Activated T-cell treated with anti-CD3 and anti-CD28 coated beads, Interleukin-2, amount 50 U/mL, for 4 hours (primary cell): ENCODE measurements at regions not wholly inside any gene's neighbourhood (a gene's known extent, or its start where the extent isn't known, plus 50 kb on each side); places are given as distances from the start of the nearest gene placed in this dataset.

Experiments used
- ATAC-seq, 2 donors: fragments of 200-7000 bp; cut with Tn5 transposase; one replicate each; pipeline ENCODE4 v1.10.0; 2021
- DNase-seq: peaks from one replicate; pipeline ENCODE4 v3.0.0-alpha.2; 2020
- H3K27me3 Mint-ChIP-seq: one replicate; pipeline ENCODE4 v1.8.0; 2021; ENCODE audit warnings: low read depth, mixed read lengths
- H3K36me3 Mint-ChIP-seq: one replicate; pipeline ENCODE4 v1.8.0; 2022; ENCODE audit warnings: mixed read lengths; ENCODE audit not compliant: insufficient read depth
- H3K4me1 Mint-ChIP-seq: one replicate; pipeline ENCODE4 v1.8.0; 2021; ENCODE audit warnings: low read depth, mixed read lengths
- H3K4me3 Mint-ChIP-seq: one replicate; pipeline ENCODE4 v1.8.0; 2021; ENCODE audit warnings: mild to moderate bottlenecking, moderate library complexity, mixed read lengths
- H3K9me3 Mint-ChIP-seq: one replicate; pipeline ENCODE4 v1.8.0; 2021; ENCODE audit warnings: mixed read lengths

DNA sequence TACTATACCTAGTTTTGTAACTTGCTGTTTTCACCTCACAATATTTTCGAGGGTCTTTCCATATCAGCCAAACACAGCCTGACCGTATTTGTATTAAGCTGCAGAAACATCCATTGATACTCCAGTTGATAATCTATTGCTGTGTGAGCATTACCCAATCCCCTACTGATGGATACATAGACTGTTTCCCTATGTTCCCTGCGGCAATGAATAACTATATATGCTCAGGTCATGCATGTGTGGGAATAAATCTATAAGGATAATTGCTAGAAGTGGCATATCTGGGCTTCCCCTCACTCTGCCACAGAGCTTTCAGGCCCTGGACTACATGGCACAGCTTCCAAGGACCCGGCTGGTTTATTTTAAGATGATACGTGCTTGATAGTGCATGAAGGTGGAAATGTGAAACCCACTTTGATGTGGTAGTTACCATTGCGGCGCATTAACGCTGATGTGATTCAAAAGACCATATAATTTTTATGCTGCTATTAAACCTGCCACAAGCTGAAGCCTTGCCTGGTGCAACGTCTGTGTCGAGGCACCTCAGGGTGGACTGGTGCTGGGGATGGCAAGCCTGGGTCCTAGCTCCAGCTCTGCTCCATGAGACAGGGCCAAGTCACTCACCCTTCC is 81.4 kb upstream of the KCNK12 start:
- ATAC-seq (no peak), DNase-seq (no peak)
- Mint-ChIP-seq H3K27me3 (peaks cover 2% of the 10 kb centered on the region), H3K9me3 (no peaks in the 10 kb centered on the region), H3K36me3 (no peaks in the 10 kb centered on the region), H3K4me3 (no peak overlapping the region), H3K4me1 (no peaks in the 10 kb centered on the region)

DNA sequence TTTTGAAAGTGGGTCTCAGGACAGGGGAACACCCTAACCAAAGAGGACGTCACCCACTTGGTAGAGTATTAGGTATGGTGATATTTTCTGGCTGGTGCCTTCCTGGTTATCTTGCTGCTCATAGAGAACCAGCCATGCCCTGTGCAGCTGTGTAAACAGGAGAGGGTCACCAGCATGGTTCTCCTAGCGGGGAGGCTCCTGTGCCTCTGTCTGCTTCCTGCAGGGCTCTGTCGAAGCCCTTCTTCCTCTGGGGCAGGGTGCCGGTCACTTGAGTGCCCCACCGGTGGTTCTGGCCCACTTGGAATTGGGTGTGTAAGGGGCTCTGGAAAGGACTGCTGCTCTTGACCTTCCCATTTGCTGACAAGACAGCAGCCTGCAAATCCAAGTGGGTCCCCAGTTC is 80.5 kb upstream of the KCNK12 start:
- no peaks in the 10 kb centered on the region for H3K9me3 Mint-ChIP-seq
- H3K27me3 Mint-ChIP-seq = peaks cover 2% of the 10 kb centered on the region
- no peak overlapping the region for H3K4me3 Mint-ChIP-seq
- no peaks in the 10 kb centered on the region for H3K4me1 Mint-ChIP-seq
- ATAC-seq = no peak
- DNase-seq = no peak
- no peaks in the 10 kb centered on the region for H3K36me3 Mint-ChIP-seq

DNA sequence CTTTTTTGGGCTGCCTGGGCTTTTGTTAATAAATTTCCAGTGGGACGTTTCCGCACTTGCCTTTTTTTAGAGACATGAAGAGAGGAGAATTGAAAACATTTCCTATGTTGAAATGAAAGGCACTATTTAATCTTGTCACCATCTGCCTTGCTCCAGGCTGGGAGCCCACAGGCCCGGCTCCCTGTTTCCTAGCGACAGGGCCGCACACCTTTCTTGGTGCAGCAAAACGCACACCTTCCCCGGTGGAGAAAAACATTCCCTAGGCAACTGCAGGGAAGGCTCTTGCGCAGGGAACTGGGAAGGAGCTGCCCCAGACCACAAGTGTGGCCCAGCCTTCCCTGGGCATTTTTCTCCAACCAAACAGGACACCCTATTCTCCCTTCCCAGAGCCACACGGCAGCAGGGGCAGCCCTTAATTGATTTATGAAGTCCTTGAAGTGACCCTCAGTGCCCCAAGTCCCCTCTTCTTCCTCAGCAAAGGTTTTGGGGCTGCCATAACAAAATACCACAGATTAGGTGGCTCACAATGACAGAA is 79.3 kb upstream of the KCNK12 start:
- ATAC-seq = no peak
- H3K4me3 Mint-ChIP-seq = no peak overlapping the region
- H3K4me1 Mint-ChIP-seq = no peaks in the 10 kb centered on the region
- no peak for DNase-seq
- no peaks in the 10 kb centered on the region for H3K9me3 Mint-ChIP-seq
- peaks cover 2% of the 10 kb centered on the region for H3K27me3 Mint-ChIP-seq
- no peaks in the 10 kb centered on the region for H3K36me3 Mint-ChIP-seq

DNA sequence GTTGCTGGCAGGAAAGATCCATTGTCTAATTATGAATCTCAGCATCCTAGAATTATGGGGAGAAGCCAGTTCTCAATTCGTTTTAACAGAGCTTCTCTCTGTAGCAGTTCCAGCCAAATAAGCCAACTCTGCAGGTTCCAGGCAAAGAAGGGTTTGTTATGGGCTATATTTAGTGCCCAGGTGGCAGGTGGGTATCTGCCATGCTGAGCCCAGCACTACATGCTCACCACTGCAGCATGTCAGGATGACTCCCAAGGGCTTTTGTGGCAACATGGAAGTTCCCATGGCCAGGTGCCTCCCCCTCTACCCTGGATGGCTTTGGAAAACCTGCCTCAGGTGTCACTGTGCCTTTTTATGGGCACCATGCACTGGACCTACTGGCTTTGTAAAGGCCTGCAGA is 74.5 kb upstream of the KCNK12 start:
- Mint-ChIP-seq H3K36me3 (no peaks in the 10 kb centered on the region), H3K4me3 (no peak overlapping the region), H3K27me3 (peaks cover 2% of the 10 kb centered on the region), H3K9me3 (no peaks in the 10 kb centered on the region), H3K4me1 (no peaks in the 10 kb centered on the region)
- DNase-seq = no peak
- ATAC-seq = no peak

DNA sequence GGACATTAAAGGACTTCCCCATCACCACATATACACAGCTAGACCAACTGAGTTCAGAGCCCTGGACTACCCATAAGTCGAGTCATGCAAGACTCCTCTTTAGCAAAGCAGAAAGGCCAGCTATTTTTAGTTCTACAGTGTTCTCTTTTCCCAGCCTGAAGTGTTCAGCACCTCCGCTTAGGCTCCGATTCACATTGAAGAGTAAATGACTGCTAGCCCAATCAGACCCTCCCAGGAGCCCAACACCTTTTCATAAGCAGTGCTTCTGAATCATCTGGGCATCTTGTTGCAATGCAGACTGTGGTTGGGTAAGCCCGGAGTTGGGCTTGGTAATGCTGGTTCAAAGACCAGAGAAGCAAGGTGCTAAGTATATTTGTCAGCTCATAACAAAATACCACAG is 73.6 kb upstream of the KCNK12 start:
- H3K36me3 Mint-ChIP-seq = no peaks in the 10 kb centered on the region
- H3K4me3 Mint-ChIP-seq = no peak overlapping the region
- no peaks in the 10 kb centered on the region for H3K4me1 Mint-ChIP-seq
- ATAC-seq = no peak
- peaks cover 2% of the 10 kb centered on the region for H3K27me3 Mint-ChIP-seq
- H3K9me3 Mint-ChIP-seq = no peaks in the 10 kb centered on the region
- no peak for DNase-seq

DNA sequence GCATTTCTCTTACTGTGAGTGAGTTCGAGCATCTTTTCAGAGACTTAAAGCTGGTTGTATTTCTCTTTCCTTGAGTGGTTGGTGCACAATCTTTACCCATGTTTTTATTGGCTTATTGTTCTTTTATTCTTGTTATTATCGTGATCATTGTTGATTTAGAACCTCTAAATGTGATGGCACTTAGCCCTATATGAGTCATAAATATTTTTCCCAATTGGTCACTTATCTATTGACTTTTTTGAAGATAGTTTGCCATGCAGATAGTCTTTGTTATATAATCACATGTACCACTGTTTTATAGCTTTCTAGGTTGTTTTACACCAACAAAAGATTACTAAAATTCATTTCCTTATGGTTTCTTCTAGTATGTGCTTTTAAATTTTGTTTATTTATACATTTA is 70.6 kb upstream of the KCNK12 start:
- no peaks in the 10 kb centered on the region for H3K36me3 Mint-ChIP-seq

DNA sequence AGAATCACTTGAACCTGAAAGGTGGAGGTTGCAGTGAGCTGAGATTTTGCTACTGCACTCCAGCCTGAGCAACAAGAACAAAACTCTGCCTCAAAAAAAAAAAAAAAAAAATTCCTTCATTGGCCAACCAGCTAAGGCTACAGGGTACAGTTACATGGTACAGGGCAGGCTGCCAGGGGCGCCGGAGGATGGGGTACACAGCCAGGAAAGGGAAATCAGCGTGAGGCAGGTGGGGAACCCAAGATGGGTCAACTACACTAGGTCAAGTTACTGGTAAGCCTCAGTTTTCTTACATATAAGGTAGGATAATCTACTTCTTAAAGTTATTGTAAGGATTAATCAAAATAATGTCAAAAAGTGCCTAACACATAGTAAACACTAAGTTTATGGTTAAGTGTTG is 69.6 kb upstream of the KCNK12 start:
- ATAC-seq = no peak
- Mint-ChIP-seq H3K27me3 (no peaks in the 10 kb centered on the region), H3K4me1 (no peaks in the 10 kb centered on the region), H3K36me3 (no peaks in the 10 kb centered on the region), H3K4me3 (no peak overlapping the region), H3K9me3 (no peaks in the 10 kb centered on the region)
- no peak for DNase-seq

More for the DNA sequence above, 70.6 kb upstream of the KCNK12 start:
- Mint-ChIP-seq H3K4me3 (no peak overlapping the region), H3K27me3 (no peaks in the 10 kb centered on the region), H3K9me3 (no peaks in the 10 kb centered on the region), H3K4me1 (no peaks in the 10 kb centered on the region)
- no peak for DNase-seq
- no peak for ATAC-seq

DNA sequence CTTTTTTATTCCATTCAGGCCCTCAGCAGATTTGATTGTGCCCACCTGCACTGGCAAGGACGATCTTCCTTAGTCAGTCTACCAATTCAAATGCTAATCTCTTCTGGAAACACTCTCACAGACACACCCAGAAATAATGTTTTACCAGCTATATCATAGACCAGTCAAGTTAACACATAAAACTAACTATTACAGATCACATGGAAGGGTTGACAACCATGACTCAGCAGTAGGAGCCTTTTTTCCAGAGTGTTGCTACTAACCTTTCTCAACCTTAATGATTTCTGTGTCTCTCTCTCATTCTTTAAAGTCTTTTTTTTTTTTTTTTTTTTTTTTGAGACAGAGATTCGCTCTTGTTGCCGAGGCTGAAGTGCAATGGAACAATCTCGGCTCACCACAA is 68.7 kb upstream of the KCNK12 start:
- Mint-ChIP-seq H3K4me3 (no peak overlapping the region), H3K27me3 (no peaks in the 10 kb centered on the region), H3K9me3 (no peaks in the 10 kb centered on the region), H3K4me1 (no peaks in the 10 kb centered on the region), H3K36me3 (no peaks in the 10 kb centered on the region)
- ATAC-seq (no peak), DNase-seq (no peak)

DNA sequence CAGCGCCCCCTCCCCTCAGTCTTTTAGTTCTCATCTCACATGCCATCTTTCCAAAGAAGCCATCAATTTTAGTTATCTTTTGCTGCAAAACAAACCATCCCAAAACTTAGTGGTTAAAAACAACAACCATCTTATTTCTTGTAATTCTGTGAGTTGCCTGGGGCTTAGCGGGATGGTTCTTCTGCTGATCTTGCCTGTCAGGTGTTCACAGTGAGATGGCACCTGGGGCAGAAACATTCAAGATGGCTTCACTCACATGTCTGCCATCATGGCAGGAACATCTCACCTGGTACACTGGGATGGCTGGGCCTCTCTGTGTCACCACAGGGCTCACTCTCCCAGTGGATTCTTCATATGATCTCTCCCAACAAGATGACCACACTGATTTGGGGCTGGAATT is 67.6 kb upstream of the KCNK12 start:
- no peaks in the 10 kb centered on the region for H3K9me3 Mint-ChIP-seq
- ATAC-seq = no peak
- H3K4me3 Mint-ChIP-seq = no peak overlapping the region

DNA sequence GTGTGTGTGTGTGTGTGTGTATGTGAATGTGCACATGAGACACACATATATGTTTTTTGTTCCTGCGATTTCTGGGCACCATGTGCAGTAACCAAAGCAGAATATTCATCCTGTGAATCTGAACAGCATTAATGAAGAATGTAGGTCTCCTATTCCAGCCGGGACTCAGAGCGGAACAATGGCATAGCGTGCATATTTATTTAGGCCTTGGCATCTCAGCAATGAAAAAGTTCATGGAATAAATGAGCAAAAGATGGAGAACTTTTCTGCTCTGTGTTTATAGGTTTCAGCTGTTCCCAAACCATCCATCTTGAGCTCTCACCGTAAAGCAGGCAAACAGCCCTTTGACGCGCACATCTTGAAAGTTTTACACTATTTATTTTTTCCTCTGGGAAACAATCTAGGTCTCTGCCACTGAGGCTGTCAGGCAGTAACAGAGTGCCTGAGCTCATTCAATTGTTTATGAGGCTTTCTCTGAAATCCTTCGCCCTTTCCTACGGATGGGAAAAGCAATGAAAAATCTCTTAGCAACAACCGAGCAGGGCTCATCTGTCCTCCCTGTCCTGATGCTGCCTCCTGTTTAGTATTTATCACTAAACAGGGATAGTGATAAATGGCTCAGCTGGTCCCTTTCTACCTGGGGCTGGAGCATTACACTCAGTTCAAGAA is 65.9 kb upstream of the KCNK12 start:
- Mint-ChIP-seq H3K27me3 (no peaks in the 10 kb centered on the region), H3K9me3 (no peaks in the 10 kb centered on the region), H3K4me3 (no peak overlapping the region), H3K36me3 (no peaks in the 10 kb centered on the region), H3K4me1 (no peaks in the 10 kb centered on the region)
- ATAC-seq (no peak), DNase-seq (no peak)

More for the DNA sequence above, 67.6 kb upstream of the KCNK12 start:
- no peaks in the 10 kb centered on the region for H3K4me1 Mint-ChIP-seq
- no peaks in the 10 kb centered on the region for H3K27me3 Mint-ChIP-seq
- no peaks in the 10 kb centered on the region for H3K36me3 Mint-ChIP-seq
- no peak for DNase-seq

DNA sequence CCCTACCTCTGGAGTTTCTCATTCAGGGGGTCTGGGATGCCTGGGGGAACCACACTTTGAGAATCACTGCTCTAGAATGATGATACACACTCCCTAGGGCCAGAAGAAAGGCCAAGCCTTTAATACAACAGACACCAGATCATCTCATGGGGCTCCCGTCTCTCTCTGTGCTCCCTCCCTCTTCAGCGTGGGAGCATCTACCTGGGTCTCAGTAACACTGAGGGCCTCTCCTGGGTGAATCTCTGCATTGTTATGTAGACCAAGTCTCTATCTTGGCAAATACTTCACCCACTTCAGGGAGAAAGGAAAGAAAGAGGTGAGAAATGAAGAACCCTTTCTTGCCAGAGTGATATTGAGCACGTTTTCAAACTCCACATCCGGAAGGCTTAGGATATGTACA is 65.4 kb upstream of the KCNK12 start:
- ATAC-seq (no peak), DNase-seq (no peak)
- Mint-ChIP-seq H3K27me3 (no peaks in the 10 kb centered on the region), H3K4me1 (no peaks in the 10 kb centered on the region), H3K4me3 (no peak overlapping the region), H3K36me3 (no peaks in the 10 kb centered on the region), H3K9me3 (no peaks in the 10 kb centered on the region)

DNA sequence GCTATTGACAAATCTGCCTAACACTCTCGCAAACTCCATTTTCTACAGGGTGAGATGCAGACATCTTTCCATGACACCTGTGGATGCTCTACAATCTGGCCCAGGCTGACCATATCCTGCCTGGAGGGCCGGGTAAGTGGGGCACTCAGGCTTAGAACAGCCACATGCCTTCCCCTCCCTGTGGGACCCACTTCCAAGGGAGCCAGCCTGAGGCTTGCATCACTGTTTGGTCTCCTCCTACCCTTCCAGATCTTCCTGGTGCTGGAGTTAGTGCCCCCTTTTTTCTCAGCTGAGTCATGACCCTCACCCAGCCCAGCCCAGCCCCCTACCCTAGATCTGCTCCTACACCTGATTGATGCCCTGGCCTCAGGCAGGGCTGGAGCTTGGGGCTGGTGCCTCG is 62.0 kb upstream of the KCNK12 start:
- no peak overlapping the region for H3K4me3 Mint-ChIP-seq
- H3K27me3 Mint-ChIP-seq = no peaks in the 10 kb centered on the region
- no peaks in the 10 kb centered on the region for H3K36me3 Mint-ChIP-seq
- DNase-seq (no peak), ATAC-seq (no peak)
- no peaks in the 10 kb centered on the region for H3K4me1 Mint-ChIP-seq
- no peaks in the 10 kb centered on the region for H3K9me3 Mint-ChIP-seq

DNA sequence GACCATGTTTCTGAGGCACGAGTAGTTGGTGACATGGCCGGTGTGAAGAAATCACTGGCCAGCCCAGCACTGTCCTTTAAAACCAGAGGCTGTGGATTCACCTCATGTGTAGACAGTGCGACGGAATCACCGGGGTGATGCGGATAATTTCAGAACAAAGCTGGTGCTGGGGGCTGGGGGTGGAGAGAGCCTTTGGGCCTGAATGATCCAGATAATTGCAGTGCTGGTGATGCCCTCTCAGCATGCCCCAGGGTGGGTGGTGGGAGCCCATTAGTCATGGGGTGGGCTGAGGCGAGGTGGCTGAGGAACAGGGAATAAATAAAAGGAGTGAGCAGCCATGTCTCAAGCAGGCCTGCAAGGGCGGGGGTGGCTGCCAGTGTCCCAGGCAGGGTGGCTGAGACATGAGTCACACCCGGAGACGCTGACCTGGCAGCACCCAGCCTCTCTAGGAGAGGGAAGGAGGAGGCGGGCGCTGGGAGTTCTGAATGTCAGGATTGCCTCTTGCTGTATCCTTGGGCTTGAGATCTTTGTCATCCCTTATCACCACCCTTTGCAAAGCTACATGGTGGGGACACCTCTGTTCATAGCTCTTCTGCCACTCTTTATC is 61.1 kb upstream of the KCNK12 start:
- ATAC-seq = no peak
- Mint-ChIP-seq H3K36me3 (no peaks in the 10 kb centered on the region), H3K9me3 (no peaks in the 10 kb centered on the region)

DNA sequence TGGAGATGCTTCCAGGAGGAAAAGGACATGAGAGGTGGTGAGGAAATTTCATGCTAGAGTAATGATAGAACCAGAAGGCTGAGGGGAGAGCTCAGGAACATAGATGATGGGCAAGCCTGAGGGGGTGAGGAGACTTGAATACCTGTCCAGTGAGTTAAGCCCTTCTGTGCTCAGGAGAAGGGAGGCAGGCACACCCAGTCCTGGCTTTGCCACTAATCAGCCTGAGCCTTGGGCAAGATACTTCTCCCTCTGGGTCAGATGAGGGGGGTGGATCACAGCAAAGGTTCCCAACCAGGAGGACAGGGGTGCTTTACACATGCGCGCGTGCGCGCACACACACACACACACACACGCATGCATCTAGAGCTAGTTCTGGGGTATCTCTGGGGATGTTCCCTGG is 60.5 kb upstream of the KCNK12 start:
- no peak overlapping the region for H3K4me3 Mint-ChIP-seq
- H3K36me3 Mint-ChIP-seq = no peaks in the 10 kb centered on the region
- H3K9me3 Mint-ChIP-seq = no peaks in the 10 kb centered on the region
- no peak for DNase-seq
- no peaks in the 10 kb centered on the region for H3K4me1 Mint-ChIP-seq
- no peak for ATAC-seq
- H3K27me3 Mint-ChIP-seq = peaks cover 2% of the 10 kb centered on the region

More for the DNA sequence above, 61.1 kb upstream of the KCNK12 start:
- H3K27me3 Mint-ChIP-seq = no peaks in the 10 kb centered on the region
- no peak for DNase-seq
- H3K4me3 Mint-ChIP-seq = no peak overlapping the region
- H3K4me1 Mint-ChIP-seq = no peaks in the 10 kb centered on the region
